Neural cell (in vitro differentiated cells): ENCODE measurements at regions not wholly inside any gene's neighbourhood (a gene's known extent, or its start where the extent isn't known, plus 50 kb on each side); places are given as distances from the start of the nearest gene placed in this dataset.

ENCODE experiments used
- H2AFZ ChIP-seq: fragments of 200-600, 300-800 bp; sonication (generic), shearing (Covaris generic); 2 replicates; pipeline ENCODE4 v1.6.0; 2014; ENCODE audit warnings: low read depth, mild to moderate bottlenecking, antibody characterized with exemption, low read length, moderate library complexity
- H3F3A ChIP-seq: fragments of 200-600 bp; shearing (Covaris generic); 2 replicates; pipeline ENCODE4 v1.6.1; 2016; ENCODE audit warnings: mild to moderate bottlenecking, moderate library complexity, mixed read lengths, antibody characterized with exemption, low read length; ENCODE audit not compliant: insufficient read depth, poor library complexity, severe bottlenecking
- H3K27ac ChIP-seq: fragments of 200-600, 300-800 bp; sonication (generic), shearing (Covaris generic); 2 replicates; pipeline ENCODE4 v1.5.1; 2014; ENCODE audit warnings: mild to moderate bottlenecking, low read length, moderate library complexity
- H3K27me3 ChIP-seq: fragments of 300-800, 200-600 bp; sonication (generic), shearing (Covaris generic); 2 replicates; pipeline ENCODE4 v1.6.0; 2014; ENCODE audit warnings: mild to moderate bottlenecking, low read depth, low read length, moderate library complexity; ENCODE audit not compliant: insufficient read depth
- H3K36me3 ChIP-seq: fragments of 300-800, 200-600 bp; sonication (generic), shearing (Covaris generic); 2 replicates; pipeline ENCODE4 v1.5.1; 2014; ENCODE audit warnings: mild to moderate bottlenecking, antibody characterized with exemption, low read length, moderate library complexity; ENCODE audit not compliant: insufficient read depth
- H3K4me2 ChIP-seq: fragments of 300-800, 200-600 bp; sonication (generic), shearing (Covaris generic); 2 replicates; pipeline ENCODE4 v1.6.0; 2014; ENCODE audit warnings: mild to moderate bottlenecking, low read length
- H3K4me3 ChIP-seq: fragments of 300-800, 200-600 bp; sonication (generic), shearing (Covaris generic); 2 replicates; pipeline ENCODE4 v1.5.1; 2014; ENCODE audit warnings: mild to moderate bottlenecking, low read length, moderate library complexity
- H3K79me2 ChIP-seq: fragments of 200-600 bp; shearing (Covaris generic); replicated peaks from 2 replicates; pipeline ENCODE4 v1.6.0; 2014; ENCODE audit warnings: mild to moderate bottlenecking, low read length, moderate library complexity; ENCODE audit not compliant: insufficient read depth
- H3K9ac ChIP-seq: fragments of 300-800, 200-600 bp; sonication (generic), shearing (Covaris generic); 2 replicates; pipeline ENCODE4 v1.6.1; 2016; ENCODE audit warnings: mild to moderate bottlenecking, low read length, mixed read lengths
- H3K9me2 ChIP-seq: fragments of 200-600 bp; shearing (Covaris generic); 2 replicates; pipeline ENCODE4 v1.6.1; 2016; ENCODE audit warnings: mild to moderate bottlenecking, low read length, mixed read lengths; ENCODE audit not compliant: insufficient read depth
- H3K9me3 ChIP-seq: fragments of 200-600, 300-800 bp; sonication (generic), shearing (Covaris generic); 2 replicates; pipeline ENCODE4 v1.6.1; 2016; ENCODE audit warnings: mild to moderate bottlenecking, mixed run types, low read length, moderate library complexity, mixed read lengths
- H4K20me1 ChIP-seq: fragments of 200-600 bp; shearing (Covaris generic); 2 replicates; pipeline ENCODE4 v1.6.1; 2016; ENCODE audit warnings: mild to moderate bottlenecking, mixed run types; ENCODE audit not compliant: insufficient read depth
- EP300 ChIP-seq: fragments of 450-650 bp; conservative IDR thresholded peaks from 2 replicates; pipeline ENCODE4 v1.6.1; 2014; ENCODE audit warnings: antibody characterized with exemption, mild to moderate bottlenecking, moderate library complexity; ENCODE audit not compliant: poor library complexity, severe bottlenecking
- EZH2 ChIP-seq: fragments of 200-600, 300-800 bp; shearing (Covaris generic), sonication (generic); IDR thresholded peaks from 2 replicates; pipeline ENCODE4 v1.6.1; 2014; ENCODE audit warnings: antibody characterized with exemption, low read length, borderline replicate concordance, mild to moderate bottlenecking; ENCODE audit not compliant: insufficient read depth, poor library complexity, severe bottlenecking
- MXI1 ChIP-seq: fragments of 450-650 bp; conservative IDR thresholded peaks from 2 replicates; pipeline ENCODE4 v1.6.1; 2014; ENCODE audit warnings: antibody characterized with exemption, mild to moderate bottlenecking; ENCODE audit not compliant: poor library complexity, severe bottlenecking
- POLR2AphosphoS5 ChIP-seq: IDR thresholded peaks from 2 replicates; pipeline ENCODE4 v1.6.1; 2012
- RAD21 ChIP-seq: fragments of 450-650 bp; conservative IDR thresholded peaks from 2 replicates; pipeline ENCODE4 v1.6.1; 2014; ENCODE audit warnings: antibody characterized with exemption, mild to moderate bottlenecking, moderate library complexity
- SMC3 ChIP-seq: fragments of 450-650 bp; conservative IDR thresholded peaks from 2 replicates; pipeline ENCODE4 v1.6.1; 2014; ENCODE audit warnings: antibody characterized with exemption, mild to moderate bottlenecking, moderate library complexity; ENCODE audit not compliant: poor library complexity
- TAF1 ChIP-seq: IDR thresholded peaks from 2 replicates; pipeline ENCODE4 v1.6.1; 2012; ENCODE audit warnings: low read depth
- TF ChIP-seq, protein P1 (sequence below): IDR thresholded peaks from 2 replicates; pipeline ENCODE4 v1.6.1; 2012; ENCODE audit warnings: borderline replicate concordance
- TF ChIP-seq, protein P2 (sequence below): fragments of 450-650 bp; IDR thresholded peaks from 2 replicates; pipeline ENCODE4 v1.5.1; 2014; ENCODE audit warnings: antibody characterized with exemption, mild to moderate bottlenecking, moderate library complexity; ENCODE audit not compliant: poor library complexity, severe bottlenecking

DNA sequence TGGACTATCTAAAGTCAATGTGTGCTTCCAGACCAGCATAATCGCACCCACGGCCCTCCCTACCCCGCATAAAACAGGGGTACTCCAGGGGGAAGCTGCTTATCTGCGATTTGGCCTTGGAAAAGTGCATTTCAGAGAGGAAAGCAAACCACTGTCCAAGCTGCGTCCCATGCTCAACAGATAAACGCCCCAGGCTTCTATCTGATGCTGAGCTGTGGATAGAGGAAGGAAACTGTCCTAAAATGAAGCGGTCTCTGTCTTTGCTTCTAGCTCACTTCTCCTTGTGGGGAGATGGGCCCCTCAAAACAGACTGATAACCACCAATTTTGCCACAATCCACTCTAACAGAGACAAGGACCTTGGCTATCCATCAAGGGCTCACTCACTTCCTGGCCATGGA lies 160.5 kb upstream of the TNRC6C start:
- Histone ChIP-seq H2AFZ (no peak overlapping the region), H3K79me2 (no peaks in the 10 kb centered on the region), H3K9me3 (no peaks in the 10 kb centered on the region), H3K36me3 (no peaks in the 10 kb centered on the region), H3K4me2 (no peak overlapping the region), H3K27me3 (peaks cover 6% of the 10 kb centered on the region), H3K9me2 (no peaks in the 10 kb centered on the region), H4K20me1 (no peaks in the 10 kb centered on the region), H3K4me3 (no peak overlapping the region), H3F3A (peaks cover under 1% of the 10 kb centered on the region), H3K27ac (no peak overlapping the region), H3K9ac (no peak overlapping the region)
- TF ChIP-seq, protein P1, sequence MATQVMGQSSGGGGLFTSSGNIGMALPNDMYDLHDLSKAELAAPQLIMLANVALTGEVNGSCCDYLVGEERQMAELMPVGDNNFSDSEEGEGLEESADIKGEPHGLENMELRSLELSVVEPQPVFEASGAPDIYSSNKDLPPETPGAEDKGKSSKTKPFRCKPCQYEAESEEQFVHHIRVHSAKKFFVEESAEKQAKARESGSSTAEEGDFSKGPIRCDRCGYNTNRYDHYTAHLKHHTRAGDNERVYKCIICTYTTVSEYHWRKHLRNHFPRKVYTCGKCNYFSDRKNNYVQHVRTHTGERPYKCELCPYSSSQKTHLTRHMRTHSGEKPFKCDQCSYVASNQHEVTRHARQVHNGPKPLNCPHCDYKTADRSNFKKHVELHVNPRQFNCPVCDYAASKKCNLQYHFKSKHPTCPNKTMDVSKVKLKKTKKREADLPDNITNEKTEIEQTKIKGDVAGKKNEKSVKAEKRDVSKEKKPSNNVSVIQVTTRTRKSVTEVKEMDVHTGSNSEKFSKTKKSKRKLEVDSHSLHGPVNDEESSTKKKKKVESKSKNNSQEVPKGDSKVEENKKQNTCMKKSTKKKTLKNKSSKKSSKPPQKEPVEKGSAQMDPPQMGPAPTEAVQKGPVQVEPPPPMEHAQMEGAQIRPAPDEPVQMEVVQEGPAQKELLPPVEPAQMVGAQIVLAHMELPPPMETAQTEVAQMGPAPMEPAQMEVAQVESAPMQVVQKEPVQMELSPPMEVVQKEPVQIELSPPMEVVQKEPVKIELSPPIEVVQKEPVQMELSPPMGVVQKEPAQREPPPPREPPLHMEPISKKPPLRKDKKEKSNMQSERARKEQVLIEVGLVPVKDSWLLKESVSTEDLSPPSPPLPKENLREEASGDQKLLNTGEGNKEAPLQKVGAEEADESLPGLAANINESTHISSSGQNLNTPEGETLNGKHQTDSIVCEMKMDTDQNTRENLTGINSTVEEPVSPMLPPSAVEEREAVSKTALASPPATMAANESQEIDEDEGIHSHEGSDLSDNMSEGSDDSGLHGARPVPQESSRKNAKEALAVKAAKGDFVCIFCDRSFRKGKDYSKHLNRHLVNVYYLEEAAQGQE: no peak
- TF ChIP-seq EP300 (no peak), EZH2 (no peak), TAF1 (no peak), MXI1 (no peak), RAD21 (no peak)

DNA sequence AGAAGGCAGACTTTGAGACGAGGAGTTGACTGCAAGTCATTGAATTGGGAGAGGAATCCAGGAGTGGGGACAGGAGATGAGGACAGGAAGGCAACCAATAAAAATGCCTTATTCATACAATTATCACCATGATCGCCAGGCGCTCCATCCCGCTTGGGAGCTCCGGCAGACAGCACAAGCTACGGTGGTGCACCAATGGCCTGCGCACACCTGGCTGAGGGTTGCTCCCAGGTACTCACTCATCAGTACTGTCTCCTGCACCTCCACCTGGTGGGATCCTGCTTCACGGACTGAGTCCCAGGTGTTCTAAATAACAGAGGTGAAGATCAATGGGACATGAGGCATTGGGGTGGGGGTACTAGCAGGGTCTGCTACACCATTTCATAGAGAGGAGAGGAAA lies 160.0 kb upstream of the TNRC6C start:
- Histone ChIP-seq H3K36me3 (no peaks in the 10 kb centered on the region), H3K9ac (no peak overlapping the region), H3K9me2 (no peaks in the 10 kb centered on the region), H3K4me2 (no peak overlapping the region), H3K27me3 (peaks cover 4% of the 10 kb centered on the region), H3K9me3 (no peaks in the 10 kb centered on the region), H3K27ac (no peak overlapping the region), H3K79me2 (no peaks in the 10 kb centered on the region), H4K20me1 (no peaks in the 10 kb centered on the region), H3F3A (peaks cover 5% of the 10 kb centered on the region), H3K4me3 (no peak overlapping the region), H2AFZ (no peak overlapping the region)
- TF ChIP-seq, protein P1: no peak
- TF ChIP-seq EZH2 (no peak), TAF1 (no peak), EP300 (no peak), POLR2AphosphoS5 (no peak), RAD21 (no peak), MXI1 (no peak), SMC3 (no peak)
- TF ChIP-seq, protein P2, sequence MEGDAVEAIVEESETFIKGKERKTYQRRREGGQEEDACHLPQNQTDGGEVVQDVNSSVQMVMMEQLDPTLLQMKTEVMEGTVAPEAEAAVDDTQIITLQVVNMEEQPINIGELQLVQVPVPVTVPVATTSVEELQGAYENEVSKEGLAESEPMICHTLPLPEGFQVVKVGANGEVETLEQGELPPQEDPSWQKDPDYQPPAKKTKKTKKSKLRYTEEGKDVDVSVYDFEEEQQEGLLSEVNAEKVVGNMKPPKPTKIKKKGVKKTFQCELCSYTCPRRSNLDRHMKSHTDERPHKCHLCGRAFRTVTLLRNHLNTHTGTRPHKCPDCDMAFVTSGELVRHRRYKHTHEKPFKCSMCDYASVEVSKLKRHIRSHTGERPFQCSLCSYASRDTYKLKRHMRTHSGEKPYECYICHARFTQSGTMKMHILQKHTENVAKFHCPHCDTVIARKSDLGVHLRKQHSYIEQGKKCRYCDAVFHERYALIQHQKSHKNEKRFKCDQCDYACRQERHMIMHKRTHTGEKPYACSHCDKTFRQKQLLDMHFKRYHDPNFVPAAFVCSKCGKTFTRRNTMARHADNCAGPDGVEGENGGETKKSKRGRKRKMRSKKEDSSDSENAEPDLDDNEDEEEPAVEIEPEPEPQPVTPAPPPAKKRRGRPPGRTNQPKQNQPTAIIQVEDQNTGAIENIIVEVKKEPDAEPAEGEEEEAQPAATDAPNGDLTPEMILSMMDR: no peak
